Activated T-helper 9 cell treated with anti-CD3 and anti-CD28 coated beads, Interleukin-2, amount 50 U/mL, for 16 hours (primary cell): ENCODE measurements at regions not wholly inside any gene's neighbourhood (a gene's known extent, or its start where the extent isn't known, plus 50 kb on each side); places are given as distances from the start of the nearest gene placed in this dataset.

Experiments used
- DNase-seq: peaks from one replicate; pipeline ENCODE4 v3.0.0-alpha.2; 2020; ENCODE audit warnings: low read depth

GRCh38 chr6:15800841-15801617 lies 138.2 kb upstream of the DTNBP1 start:
- no peak for DNase-seq

GRCh38 chr6:15798533-15799255 lies 135.9 kb upstream of the DTNBP1 start:
- no peak for DNase-seq

GRCh38 chr6:15796844-15797243 lies 134.0 kb upstream of the DTNBP1 start:
- no peak for DNase-seq

- no peak for DNase-seq
Observed at GRCh38 chr6:15796130-15796771, 133.4 kb upstream of the DTNBP1 start.

GRCh38 chr6:15793826-15794225 lies 131.0 kb upstream of the DTNBP1 start:
- no peak for DNase-seq

GRCh38 chr6:15793288-15793687 lies 130.5 kb upstream of the DTNBP1 start:
- no peak for DNase-seq

GRCh38 chr6:15792842-15793241 lies 130.0 kb upstream of the DTNBP1 start:
- DNase-seq = no peak

GRCh38 chr6:15791448-15792181 lies 128.8 kb upstream of the DTNBP1 start:
- DNase-seq = no peak

- DNase-seq = no peak
Observed at GRCh38 chr6:15790116-15790515, 127.3 kb upstream of the DTNBP1 start.

GRCh38 chr6:15786846-15787245 lies 124.0 kb upstream of the DTNBP1 start:
- no peak for DNase-seq

- no peak for DNase-seq
Observed at GRCh38 chr6:15783484-15783883, 120.7 kb upstream of the DTNBP1 start.

GRCh38 chr6:15781890-15782289 lies 119.1 kb upstream of the DTNBP1 start:
- DNase-seq = no peak

- DNase-seq = no peak
Observed at GRCh38 chr6:15781333-15781732, 118.5 kb upstream of the DTNBP1 start.

- no peak for DNase-seq
Observed at GRCh38 chr6:15780437-15780836, 117.6 kb upstream of the DTNBP1 start.

- no peak for DNase-seq
Observed at GRCh38 chr6:15779726-15780125, 116.9 kb upstream of the DTNBP1 start.

- no peak for DNase-seq
Observed at GRCh38 chr6:15776458-15776980, 113.7 kb upstream of the DTNBP1 start.

- no peak for DNase-seq
Observed at GRCh38 chr6:15775741-15776140, 112.9 kb upstream of the DTNBP1 start.

- no peak for DNase-seq
Observed at GRCh38 chr6:15775076-15775634, 112.3 kb upstream of the DTNBP1 start.

GRCh38 chr6:15773806-15774410 lies 111.1 kb upstream of the DTNBP1 start:
- DNase-seq = no peak

- DNase-seq = no peak
Observed at GRCh38 chr6:15770347-15771143, 107.7 kb upstream of the DTNBP1 start.
